ENCODE measurements at regions not wholly inside any gene's neighbourhood (a gene's known extent, or its start where the extent isn't known, plus 50 kb on each side); places are given as distances from the start of the nearest gene placed in this dataset.

DNA sequence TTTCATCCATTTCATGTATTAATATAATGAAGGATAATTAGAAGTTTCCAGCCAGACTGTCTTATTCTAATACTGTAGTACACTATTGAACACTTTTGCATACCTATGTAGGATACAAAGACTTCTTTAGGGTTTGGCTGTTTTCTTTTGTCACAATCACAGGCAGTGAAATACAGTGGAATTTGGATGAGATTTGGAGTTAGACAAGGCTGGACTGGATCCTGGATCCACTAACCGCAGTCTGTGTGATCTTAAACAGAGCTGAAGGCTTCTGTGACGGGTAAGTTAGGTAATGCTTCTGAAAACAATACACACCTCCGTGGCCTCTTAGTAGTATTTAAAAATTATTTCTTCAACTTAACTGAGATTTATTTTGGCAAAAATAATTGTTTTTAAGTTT lies 1128.6 kb upstream of the CDH2 start:
- Histone ChIP-seq H2AFZ (ENCODE audit: low read length) (no peak overlapping the region), H4K91ac (ENCODE audit: insufficient read length, low read depth, low read length) (no peak overlapping the region), H3T11ph (ENCODE audit: low read length) (no peak overlapping the region), H3K4me2 (ENCODE audit: insufficient read depth, insufficient read length, low read length) (no peak overlapping the region), H3K23ac (ENCODE audit: insufficient read length, low read depth, low read length) (no peak overlapping the region), H2BK120ac (ENCODE audit: low read depth, low read length, poor library complexity, severe bottlenecking) (no peak overlapping the region), H2BK12ac (ENCODE audit: insufficient read length, low read depth, low read length) (no peak overlapping the region), H3K27ac (ENCODE audit: insufficient read length, low read depth, low read length) (no peak overlapping the region), H3K79me1 (ENCODE audit: insufficient read depth, low read depth, low read length, poor library complexity, severe bottlenecking) (no peaks in the 10 kb centered on the region), H3K79me2 (ENCODE audit: insufficient read depth, low read length) (no peaks in the 10 kb centered on the region), H3K14ac (ENCODE audit: insufficient read depth, low read length) (no peak overlapping the region), H4K5ac (ENCODE audit: insufficient read length, low read depth, low read length) (no peak overlapping the region), H2BK15ac (ENCODE audit: low read depth, low read length) (no peak overlapping the region), H3K27me3 (ENCODE audit: insufficient read depth, low read length) (no peaks in the 10 kb centered on the region), H3K23me2 (ENCODE audit: insufficient read length, low read depth, low read length, poor library complexity, severe bottlenecking) (no peaks in the 10 kb centered on the region), H3K4ac (ENCODE audit: low read depth, low read length) (no peak overlapping the region), H2AK5ac (ENCODE audit: insufficient read length, low read length) (no peak overlapping the region), H4K8ac (replicated peaks; ENCODE audit: insufficient read length, low read depth, low read length) (no peak overlapping the region), H3K9ac (ENCODE audit: extremely low read depth, insufficient read length, low read length) (no peak overlapping the region), H3K56ac (ENCODE audit: insufficient read length, low read depth, low read length) (no peak overlapping the region), H2BK20ac (ENCODE audit: low read depth, low read length, poor library complexity, severe bottlenecking) (no peak overlapping the region), H3K9me3 (ENCODE audit: control insufficient read depth, low read depth, low read length) (no peaks in the 10 kb centered on the region), H2BK5ac (ENCODE audit: insufficient read length, low read length) (no peak overlapping the region), H3K4me1 (ENCODE audit: insufficient read depth, low read length) (no peaks in the 10 kb centered on the region), H3K18ac (ENCODE audit: insufficient read length, low read depth, low read length) (no peak overlapping the region), H4K20me1 (ENCODE audit: control insufficient read depth, insufficient read depth, insufficient read length) (no peaks in the 10 kb centered on the region)
- DNase-seq: no peak
- H3K36me3 Mint-ChIP-seq (ENCODE audit: insufficient read depth in 1 of 3, low read depth in 3 of 3): no peaks in the 10 kb centered on the region
- H3K9me3 Mint-ChIP-seq: no peaks in the 10 kb centered on the region
- WGBS (ENCODE audit: extremely low coverage, insufficient read length, low lambda C conversion rate): no CpG with 5 or more reads among the region's 3 CpGs
- TF ChIP-seq, protein P1, sequence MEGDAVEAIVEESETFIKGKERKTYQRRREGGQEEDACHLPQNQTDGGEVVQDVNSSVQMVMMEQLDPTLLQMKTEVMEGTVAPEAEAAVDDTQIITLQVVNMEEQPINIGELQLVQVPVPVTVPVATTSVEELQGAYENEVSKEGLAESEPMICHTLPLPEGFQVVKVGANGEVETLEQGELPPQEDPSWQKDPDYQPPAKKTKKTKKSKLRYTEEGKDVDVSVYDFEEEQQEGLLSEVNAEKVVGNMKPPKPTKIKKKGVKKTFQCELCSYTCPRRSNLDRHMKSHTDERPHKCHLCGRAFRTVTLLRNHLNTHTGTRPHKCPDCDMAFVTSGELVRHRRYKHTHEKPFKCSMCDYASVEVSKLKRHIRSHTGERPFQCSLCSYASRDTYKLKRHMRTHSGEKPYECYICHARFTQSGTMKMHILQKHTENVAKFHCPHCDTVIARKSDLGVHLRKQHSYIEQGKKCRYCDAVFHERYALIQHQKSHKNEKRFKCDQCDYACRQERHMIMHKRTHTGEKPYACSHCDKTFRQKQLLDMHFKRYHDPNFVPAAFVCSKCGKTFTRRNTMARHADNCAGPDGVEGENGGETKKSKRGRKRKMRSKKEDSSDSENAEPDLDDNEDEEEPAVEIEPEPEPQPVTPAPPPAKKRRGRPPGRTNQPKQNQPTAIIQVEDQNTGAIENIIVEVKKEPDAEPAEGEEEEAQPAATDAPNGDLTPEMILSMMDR (conservative IDR thresholded peaks at IDR 0.05): no peak
- H3K27ac Mint-ChIP-seq: no peak overlapping the region
- H3K4me1 Mint-ChIP-seq: no peaks in the 10 kb centered on the region
- H3K27me3 Mint-ChIP-seq (ENCODE audit: low read depth): no peaks in the 10 kb centered on the region
- no peak overlapping the region for H3K4me3 Mint-ChIP-seq
